Transverse colon (tissue), 4 donors: ENCODE measurements at regions not wholly inside any gene's neighbourhood (a gene's known extent, or its start where the extent isn't known, plus 50 kb on each side); places are given as distances from the start of the nearest gene placed in this dataset.

ENCODE experiments used
- CTCF ChIP-seq, 5 experiments: fragments of 200-600 bp in 3 of 5; fragments of 450-650 bp in 2 of 5; sonication (generic) in 3 of 5; IDR thresholded peaks; 1 replicate in 2 of 5; 2 replicates in 3 of 5; pipeline ENCODE4 v1.5.1; 2016 to 2017; ENCODE audit warnings: antibody characterized with exemption in 5 of 5, inconsistent platforms in 3 of 5, mild to moderate bottlenecking in 2 of 5, moderate library complexity in 1 of 5
- EP300 ChIP-seq: sonication (generic); formaldehyde crosslinking; IDR thresholded peaks from one replicate; pipeline ENCODE4 v1.6.1; 2017; ENCODE audit warnings: antibody characterized with exemption, low read depth
- POLR2A ChIP-seq: fragments of 450-650 bp; IDR thresholded peaks from one replicate; pipeline ENCODE4 v1.6.1; 2016; ENCODE audit warnings: antibody characterized with exemption, mild to moderate bottlenecking, moderate library complexity
- POLR2AphosphoS5 ChIP-seq, 3 donors: sonication (generic); formaldehyde crosslinking; IDR thresholded peaks; one replicate each; pipeline ENCODE4 v1.6.1; 2016; ENCODE audit warnings: antibody characterized with exemption in 3 of 3

DNA sequence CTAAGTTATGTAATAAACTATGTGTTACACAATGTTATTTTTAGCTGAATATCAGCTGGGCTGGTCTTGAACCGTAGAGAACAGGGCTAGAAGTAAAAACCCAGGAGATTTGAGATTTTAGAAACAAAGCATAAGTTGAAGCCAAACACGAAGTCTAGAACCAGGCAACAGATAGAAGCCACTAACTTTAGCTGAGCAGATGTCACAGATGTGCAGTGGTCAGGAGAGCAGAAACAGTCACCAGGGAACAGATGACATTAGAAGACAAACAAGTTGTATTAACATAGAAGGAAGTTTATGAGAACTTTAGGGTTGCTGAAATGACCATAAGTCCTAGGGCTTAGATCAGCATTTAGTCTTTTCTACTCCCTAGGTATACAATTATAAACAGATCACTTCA lies 731.0 kb downstream of the ZNF385D start:
- TF ChIP-seq CTCF (IDR thresholded peaks at IDR 0.05) (no peak), POLR2A (no peak), EP300 (no peak), POLR2AphosphoS5 (IDR thresholded peaks at IDR 0.05) (no peak)
